Panc1 (cell line): ENCODE measurements at regions not wholly inside any gene's neighbourhood (a gene's known extent, or its start where the extent isn't known, plus 50 kb on each side); places are given as distances from the start of the nearest gene placed in this dataset.

Source experiments
- ATAC-seq: fragments of 200-7000 bp; cut with Tn5 transposase; 2 replicates; pipeline ENCODE4 v1.9.1; 2020; ENCODE audit warnings: mild to moderate bottlenecking, moderate library complexity
- BruUV-seq: library from RNA; stranded (reverse); fragments of 400-500 nt; replicated peaks from 2 replicates; lab custom pipeline; 2021; lab: Mats Ljungman, UMichigan
- CTCF ChIA-PET: fragments of 300-600 bp; sonication (Branson Sonifier 250); formaldehyde crosslinking; loops from one replicate; lab custom pipeline; 2022; ENCODE audit warnings: antibody characterized with exemption; lab: Charles Lee
- POLR2A ChIA-PET: fragments of 300-600 bp; sonication (Branson Sonifier 250); formaldehyde crosslinking; loops from one replicate; lab custom pipeline; 2022; ENCODE audit warnings: antibody characterized with exemption; lab: Charles Lee
- DNase-seq: peaks from one replicate; pipeline ENCODE4 v3.0.0-alpha.2; 2010; ENCODE audit warnings: low read depth, low spot score
- H3K27ac ChIP-seq: 2 replicates; pipeline ENCODE4 v1.5.1; 2011; ENCODE audit warnings: mild to moderate bottlenecking, low read length, inconsistent platforms
- H3K27me3 ChIP-seq: fragments of 200-500 bp; sonication (Bioruptor generic); 2 replicates; pipeline ENCODE4 v1.6.0; 2014; ENCODE audit warnings: low read length, inconsistent platforms; ENCODE audit not compliant: control insufficient read depth, insufficient read depth
- H3K36me3 ChIP-seq: fragments of 200-500 bp; sonication (Bioruptor generic); 2 replicates; pipeline ENCODE4 v1.5.1; 2014; ENCODE audit warnings: inconsistent platforms, mild to moderate bottlenecking, low read length, moderate library complexity; ENCODE audit not compliant: control insufficient read depth, insufficient read depth
- H3K4me1 ChIP-seq: 2 replicates; pipeline ENCODE4 v1.5.1; 2011; ENCODE audit warnings: inconsistent platforms, mild to moderate bottlenecking, low read length, moderate library complexity; ENCODE audit not compliant: control insufficient read depth, insufficient read depth
- H3K4me3 ChIP-seq, 2 experiments: 2 replicates each; pipeline ENCODE4 v1.5.1; 2011 to 2012; ENCODE audit warnings: low read depth in 2 of 2, low read length in 2 of 2, mild to moderate bottlenecking in 2 of 2, inconsistent platforms in 1 of 2, moderate library complexity in 1 of 2
- H3K9me3 ChIP-seq: fragments of 200-500 bp; sonication (Bioruptor generic); 2 replicates; pipeline ENCODE4 v1.5.1; 2014; ENCODE audit warnings: low read depth, mild to moderate bottlenecking, inconsistent platforms, low read length, moderate library complexity; ENCODE audit not compliant: control insufficient read depth, insufficient read depth
- POLR2AphosphoS5 ChIP-seq: IDR thresholded peaks from 2 replicates; pipeline ENCODE4 v1.6.1; 2012; ENCODE audit warnings: mild to moderate bottlenecking, low read depth, low read length, moderate library complexity
- SIN3A ChIP-seq: IDR thresholded peaks from 2 replicates; pipeline ENCODE4 v1.6.1; 2012; ENCODE audit warnings: low read depth, mild to moderate bottlenecking, low read length, moderate library complexity, borderline replicate concordance; ENCODE audit not compliant: insufficient read depth
- TCF7L2 ChIP-seq: IDR thresholded peaks from 2 replicates; pipeline ENCODE4 v1.6.1; 2011; ENCODE audit warnings: mild to moderate bottlenecking, low read depth, low read length, inconsistent platforms
- in situ Hi-C: cut with HindIII; loops from 2 replicates; pipeline ENCODE4 v1.10.0; 2016; ENCODE audit warnings: low sequenced_read_pairs, low pct_unique_long_range_greater_than_20kb
- intact Hi-C: fragments of 100-400 bp; cut with micrococcal nuclease; formaldehyde crosslinking; loops from one replicate; pipeline ENCODE4 v1.10.0; 2022; ENCODE audit not compliant: unreplicated experiment
- TF ChIP-seq, protein P1 (sequence below): fragments of 450-650 bp; IDR thresholded peaks from 2 replicates; pipeline ENCODE4 v1.5.1; 2017; ENCODE audit warnings: mild to moderate bottlenecking
- TF ChIP-seq, protein P2 (sequence below), 2 experiments: IDR thresholded peaks; 2 replicates each; pipeline ENCODE4 v1.6.1; 2011 to 2012; ENCODE audit warnings: low read depth in 2 of 2, control low read depth in 1 of 2, low read length in 1 of 2, mild to moderate bottlenecking in 1 of 2, moderate library complexity in 1 of 2; ENCODE audit not compliant: insufficient read depth in 1 of 2

DNA sequence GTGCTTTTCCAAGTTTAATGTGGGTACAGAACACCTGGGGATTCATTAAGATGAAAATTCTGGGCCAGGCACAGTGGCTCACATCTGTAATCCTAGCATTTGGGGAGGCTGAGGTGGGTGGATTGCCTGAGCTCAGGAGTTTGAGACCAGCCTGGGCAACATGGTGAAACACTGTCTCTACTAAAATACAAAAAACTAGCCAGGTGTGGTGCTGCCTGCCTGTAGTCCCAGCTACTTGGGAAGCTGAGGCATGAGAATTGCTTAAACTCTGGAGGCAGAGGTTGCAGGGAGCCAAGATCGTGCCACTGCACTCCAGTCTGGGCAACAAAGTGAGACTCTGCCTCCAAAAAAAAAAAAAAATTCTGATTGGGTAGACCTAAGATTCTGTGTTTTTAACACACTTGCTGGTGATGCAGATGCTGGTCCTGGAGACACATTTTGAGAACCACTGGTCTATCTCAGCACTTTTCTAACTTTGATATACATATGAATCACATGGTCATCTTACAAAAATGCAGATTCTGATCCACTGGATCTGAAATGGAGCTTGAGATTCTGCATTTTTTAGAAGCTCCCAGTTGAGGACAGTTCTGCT lies 223.8 kb upstream of the SATB1 start:
- Histone ChIP-seq H3K27ac (no peak overlapping the region), H3K9me3 (no peaks in the 10 kb centered on the region), H3K36me3 (no peaks in the 10 kb centered on the region), H3K4me3 (no peak overlapping the region), H3K27me3 (no peaks in the 10 kb centered on the region), H3K4me1 (no peaks in the 10 kb centered on the region)
- DNase-seq, result no peak
- CTCF ChIA-PET, result no interaction called here
- BruUV-seq, result no TSS peak
- POLR2A ChIA-PET, result no interaction called here
- intact Hi-C loops, result no loop called here
- no peak for TF ChIP-seq SIN3A
- no peak for TF ChIP-seq TCF7L2
- TF ChIP-seq, protein P1, sequence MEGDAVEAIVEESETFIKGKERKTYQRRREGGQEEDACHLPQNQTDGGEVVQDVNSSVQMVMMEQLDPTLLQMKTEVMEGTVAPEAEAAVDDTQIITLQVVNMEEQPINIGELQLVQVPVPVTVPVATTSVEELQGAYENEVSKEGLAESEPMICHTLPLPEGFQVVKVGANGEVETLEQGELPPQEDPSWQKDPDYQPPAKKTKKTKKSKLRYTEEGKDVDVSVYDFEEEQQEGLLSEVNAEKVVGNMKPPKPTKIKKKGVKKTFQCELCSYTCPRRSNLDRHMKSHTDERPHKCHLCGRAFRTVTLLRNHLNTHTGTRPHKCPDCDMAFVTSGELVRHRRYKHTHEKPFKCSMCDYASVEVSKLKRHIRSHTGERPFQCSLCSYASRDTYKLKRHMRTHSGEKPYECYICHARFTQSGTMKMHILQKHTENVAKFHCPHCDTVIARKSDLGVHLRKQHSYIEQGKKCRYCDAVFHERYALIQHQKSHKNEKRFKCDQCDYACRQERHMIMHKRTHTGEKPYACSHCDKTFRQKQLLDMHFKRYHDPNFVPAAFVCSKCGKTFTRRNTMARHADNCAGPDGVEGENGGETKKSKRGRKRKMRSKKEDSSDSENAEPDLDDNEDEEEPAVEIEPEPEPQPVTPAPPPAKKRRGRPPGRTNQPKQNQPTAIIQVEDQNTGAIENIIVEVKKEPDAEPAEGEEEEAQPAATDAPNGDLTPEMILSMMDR, result no peak
- TF ChIP-seq POLR2AphosphoS5, result no peak
- TF ChIP-seq, protein P2, sequence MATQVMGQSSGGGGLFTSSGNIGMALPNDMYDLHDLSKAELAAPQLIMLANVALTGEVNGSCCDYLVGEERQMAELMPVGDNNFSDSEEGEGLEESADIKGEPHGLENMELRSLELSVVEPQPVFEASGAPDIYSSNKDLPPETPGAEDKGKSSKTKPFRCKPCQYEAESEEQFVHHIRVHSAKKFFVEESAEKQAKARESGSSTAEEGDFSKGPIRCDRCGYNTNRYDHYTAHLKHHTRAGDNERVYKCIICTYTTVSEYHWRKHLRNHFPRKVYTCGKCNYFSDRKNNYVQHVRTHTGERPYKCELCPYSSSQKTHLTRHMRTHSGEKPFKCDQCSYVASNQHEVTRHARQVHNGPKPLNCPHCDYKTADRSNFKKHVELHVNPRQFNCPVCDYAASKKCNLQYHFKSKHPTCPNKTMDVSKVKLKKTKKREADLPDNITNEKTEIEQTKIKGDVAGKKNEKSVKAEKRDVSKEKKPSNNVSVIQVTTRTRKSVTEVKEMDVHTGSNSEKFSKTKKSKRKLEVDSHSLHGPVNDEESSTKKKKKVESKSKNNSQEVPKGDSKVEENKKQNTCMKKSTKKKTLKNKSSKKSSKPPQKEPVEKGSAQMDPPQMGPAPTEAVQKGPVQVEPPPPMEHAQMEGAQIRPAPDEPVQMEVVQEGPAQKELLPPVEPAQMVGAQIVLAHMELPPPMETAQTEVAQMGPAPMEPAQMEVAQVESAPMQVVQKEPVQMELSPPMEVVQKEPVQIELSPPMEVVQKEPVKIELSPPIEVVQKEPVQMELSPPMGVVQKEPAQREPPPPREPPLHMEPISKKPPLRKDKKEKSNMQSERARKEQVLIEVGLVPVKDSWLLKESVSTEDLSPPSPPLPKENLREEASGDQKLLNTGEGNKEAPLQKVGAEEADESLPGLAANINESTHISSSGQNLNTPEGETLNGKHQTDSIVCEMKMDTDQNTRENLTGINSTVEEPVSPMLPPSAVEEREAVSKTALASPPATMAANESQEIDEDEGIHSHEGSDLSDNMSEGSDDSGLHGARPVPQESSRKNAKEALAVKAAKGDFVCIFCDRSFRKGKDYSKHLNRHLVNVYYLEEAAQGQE (IDR thresholded peaks at IDR 0.05; ENCODE audit: insufficient read depth in 1 of 2, low read depth in 2 of 2, low read length in 1 of 2), result no peak
- no peak for ATAC-seq
- in situ Hi-C loops, result no loop called here

DNA sequence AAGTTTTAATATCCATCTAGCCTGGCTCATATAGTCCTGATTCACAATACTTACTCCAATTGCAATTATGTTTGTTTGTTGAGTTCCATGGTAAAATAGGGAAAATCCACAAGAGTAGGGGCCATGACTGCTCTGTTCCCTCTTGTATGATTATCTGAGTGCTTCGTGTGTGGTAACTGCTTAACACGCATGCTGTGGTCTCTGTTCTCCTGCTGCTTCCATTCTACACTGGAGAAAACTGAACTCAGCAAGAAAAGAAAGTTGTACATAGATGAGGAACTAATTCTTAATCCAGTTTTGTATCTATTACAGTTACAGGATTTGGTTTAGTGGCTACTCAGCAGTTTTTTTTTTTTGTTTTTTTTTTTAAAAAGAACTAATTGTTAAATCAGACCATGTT lies 223.0 kb upstream of the SATB1 start:
- TF ChIP-seq TCF7L2 (no peak), POLR2AphosphoS5 (no peak), SIN3A (no peak)
- TF ChIP-seq, protein P2 (IDR thresholded peaks at IDR 0.05; ENCODE audit: insufficient read depth in 1 of 2, low read depth in 2 of 2, low read length in 1 of 2), result no peak
- TF ChIP-seq, protein P1, result no peak
- CTCF ChIA-PET, result no interaction called here
- in situ Hi-C loops, result no loop called here
- POLR2A ChIA-PET, result no interaction called here
- no peaks in the 10 kb centered on the region for H3K4me1 ChIP-seq
- ATAC-seq (no peak), DNase-seq (no peak)
- H3K36me3 ChIP-seq, result no peaks in the 10 kb centered on the region
- H3K27me3 ChIP-seq, result no peaks in the 10 kb centered on the region
- H3K27ac ChIP-seq, result no peak overlapping the region
- no TSS peak for BruUV-seq
- intact Hi-C loops, result no loop called here
- H3K9me3 ChIP-seq, result no peaks in the 10 kb centered on the region
- H3K4me3 ChIP-seq, result no peak overlapping the region
